ENCODE measurements at regions not wholly inside any gene's neighbourhood (a gene's known extent, or its start where the extent isn't known, plus 50 kb on each side); places are given as distances from the start of the nearest gene placed in this dataset.
A peak's percentile ranks its signal among the peaks of the same experiment; 100 is the strongest.
"Not testable (repeated sequence)": the region's sequence is repeated elsewhere in the genome, so short reads cannot be mapped to it uniquely, and the experiment has no call there.

DNA sequence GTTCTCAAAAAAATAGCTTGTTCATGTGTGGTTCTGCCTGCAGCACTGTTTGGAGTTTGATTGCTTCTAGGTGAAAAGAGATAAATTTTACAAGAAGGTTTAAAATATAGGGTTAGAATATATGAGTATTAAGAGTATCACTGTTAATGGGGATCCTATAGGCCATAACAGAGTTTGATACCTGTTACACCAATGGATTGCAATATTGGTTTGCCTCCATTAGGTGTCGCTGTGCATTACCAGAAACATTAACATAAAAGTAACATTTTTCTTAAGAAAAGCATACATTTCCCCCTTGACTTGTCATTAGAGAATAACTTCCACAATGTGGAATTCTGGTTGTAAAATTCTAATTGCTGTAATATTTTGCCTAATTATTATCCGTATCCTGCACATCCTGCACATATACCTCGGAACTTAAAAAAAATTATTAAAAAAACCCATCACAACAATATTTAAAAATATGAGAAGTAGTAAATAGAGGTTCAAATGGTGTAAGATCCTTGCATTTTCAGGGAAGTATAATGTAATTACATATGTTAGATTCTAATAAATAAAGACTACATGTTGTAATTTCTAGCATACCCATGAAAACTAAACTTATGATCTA, 63.0 kb downstream of the CYP4A11 start:
- peak; percentile 12 for DNase-seq (ENCODE audit: low spot score)

DNA sequence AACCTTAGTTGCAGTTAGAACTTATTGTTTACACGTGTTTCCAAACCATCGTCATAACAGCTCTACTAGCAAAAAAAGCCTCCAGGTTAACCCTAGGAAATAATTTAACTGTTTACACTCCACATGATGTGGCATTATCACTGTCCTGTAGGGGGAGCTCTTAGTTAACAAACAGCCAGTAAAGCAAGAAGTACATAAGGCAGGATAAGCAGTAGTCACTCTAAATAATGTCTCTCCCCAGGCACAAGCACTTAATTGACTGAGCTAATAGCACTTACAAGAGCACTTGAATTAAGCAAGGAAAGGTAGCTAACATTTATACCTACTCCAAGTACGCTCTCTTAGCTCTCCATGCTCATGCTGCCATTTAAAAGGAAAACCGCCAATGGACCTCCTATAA, 65.2 kb downstream of the CYP4A11 start:
- not testable (repeated sequence) for DNase-seq (ENCODE audit: low spot score)

Measured in cerebellar cortex (tissue), 1 donor.